ENCODE measurements at regions not wholly inside any gene's neighbourhood (a gene's known extent, or its start where the extent isn't known, plus 50 kb on each side); places are given as distances from the start of the nearest gene placed in this dataset.

DNA sequence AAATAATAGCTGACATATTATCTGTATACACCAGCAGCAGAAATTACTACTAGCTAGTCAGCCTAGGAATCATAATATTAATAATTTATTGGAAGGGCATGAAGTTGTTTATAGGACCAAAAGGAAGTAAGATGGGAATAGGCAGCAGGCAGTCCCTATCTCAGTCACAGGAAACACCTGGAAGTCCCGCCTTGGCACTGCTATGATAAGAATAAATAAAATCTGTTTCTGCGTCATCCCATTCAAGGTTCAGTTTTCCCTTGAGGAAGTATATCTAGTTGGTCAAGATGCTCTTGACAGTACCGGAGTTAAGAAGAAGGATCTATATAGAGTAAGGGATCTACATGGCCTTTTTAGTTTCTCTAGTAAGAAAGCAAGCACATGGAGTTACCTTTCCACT is 830.8 kb downstream of the DIAPH3 start:
- no peak for TF ChIP-seq POLR2A (IDR thresholded peaks at IDR 0.05; ENCODE audit: low read depth, low read length)
- TF ChIP-seq TAF1 (IDR thresholded peaks at IDR 0.05; ENCODE audit: low read depth, low read length) = no peak
- TF ChIP-seq POLR2AphosphoS5 (IDR thresholded peaks at IDR 0.05; ENCODE audit: low read depth, low read length) = no peak
- TF ChIP-seq SPI1 (IDR thresholded peaks at IDR 0.05; ENCODE audit: low read depth, low read length) = no peak
- no peak for TF ChIP-seq POU2F2 (IDR thresholded peaks at IDR 0.05; ENCODE audit: low read depth, low read length)
- no peak for TF ChIP-seq PAX5 (IDR thresholded peaks at IDR 0.05; ENCODE audit: insufficient read depth, low read length, severe bottlenecking)

Measured in GM12891 (cell line).